ENCODE measurements at regions not wholly inside any gene's neighbourhood (a gene's known extent, or its start where the extent isn't known, plus 50 kb on each side); places are given as distances from the start of the nearest gene placed in this dataset.

DNA sequence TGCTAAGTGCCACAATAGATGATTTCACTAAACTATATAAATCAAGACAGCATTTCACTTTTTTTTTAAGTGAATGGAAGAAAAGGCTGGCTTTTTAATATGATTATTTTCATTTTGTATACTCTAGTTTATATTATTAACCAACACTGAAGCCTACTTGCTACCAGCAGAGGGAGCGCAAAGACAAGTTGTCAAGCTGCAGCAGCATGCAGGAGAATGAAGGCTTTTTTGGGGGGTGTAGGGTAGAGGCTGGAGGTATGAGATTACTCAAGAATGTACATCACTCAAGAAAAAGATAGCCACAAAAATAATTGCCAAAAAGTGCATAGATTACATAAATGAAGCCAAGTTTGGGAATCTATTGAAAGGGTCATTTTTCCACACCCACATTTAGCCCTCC lies 519.5 kb downstream of the FGF13 start:
- TF ChIP-seq CTCF (IDR thresholded peaks at IDR 0.05 in 2 of 3, conservative IDR thresholded peaks at IDR 0.05 in 1 of 3; ENCODE audit: borderline replicate concordance in 1 of 3, insufficient read depth in 1 of 3, low read depth in 2 of 3, low read length in 2 of 3) = no peak
- no peak for TF ChIP-seq EZH2phosphoT487 (IDR thresholded peaks at IDR 0.05; ENCODE audit: borderline replicate concordance)
